H1 (cell line): ENCODE measurements at regions not wholly inside any gene's neighbourhood (a gene's known extent, or its start where the extent isn't known, plus 50 kb on each side); places are given as distances from the start of the nearest gene placed in this dataset.

ENCODE experiments used
- ASH2L ChIP-seq: fragments of 200-600, 300-600 bp; sonication (generic); IDR thresholded peaks from one replicate; pipeline ENCODE4 v1.7.1; 2017; ENCODE audit warnings: low read length
- CHD2 ChIP-seq: IDR thresholded peaks from 2 replicates; pipeline ENCODE4 v1.6.1; 2012; ENCODE audit warnings: low read length, improper control_type of control experiment
- CREB1 ChIP-seq: IDR thresholded peaks from 2 replicates; pipeline ENCODE4 v1.6.1; 2012; ENCODE audit warnings: inconsistent platforms
- MAX ChIP-seq: IDR thresholded peaks from 2 replicates; pipeline ENCODE4 v1.6.1; 2012; ENCODE audit warnings: inconsistent platforms
- POLR2A ChIP-seq, 2 experiments: IDR thresholded peaks; 1 replicate in 1 of 2; 2 replicates in 1 of 2; pipeline ENCODE4 v1.6.1; 2011; ENCODE audit warnings: low read depth in 2 of 2, low read length in 2 of 2, mild to moderate bottlenecking in 2 of 2; ENCODE audit errors: control extremely low read depth in 1 of 2
- POU5F1 ChIP-seq: IDR thresholded peaks from 2 replicates; pipeline ENCODE4 v1.6.1; 2011; ENCODE audit warnings: low read depth, mild to moderate bottlenecking, low read length, moderate library complexity
- SAP30 ChIP-seq: fragments of 300-600 bp; sonication (generic); IDR thresholded peaks from 2 replicates; pipeline ENCODE4 v1.7.1; 2012; ENCODE audit warnings: low read length, moderate library complexity, mild to moderate bottlenecking, inconsistent platforms; ENCODE audit not compliant: insufficient read depth, insufficient replicate concordance
- SIN3A ChIP-seq, 2 experiments: IDR thresholded peaks in 1 of 2; conservative IDR thresholded peaks in 1 of 2; 2 replicates each; pipeline ENCODE4 v1.6.1; 2011 to 2012; ENCODE audit warnings: low read length in 2 of 2, improper control_type of control experiment in 1 of 2, low read depth in 1 of 2, mild to moderate bottlenecking in 1 of 2
- SIX5 ChIP-seq: IDR thresholded peaks from 2 replicates; pipeline ENCODE4 v1.6.1; 2011; ENCODE audit warnings: mild to moderate bottlenecking, low read depth, low read length
- SP1 ChIP-seq: IDR thresholded peaks from 2 replicates; pipeline ENCODE4 v1.6.1; 2011; ENCODE audit warnings: low read depth, low read length
- SP4 ChIP-seq: IDR thresholded peaks from 2 replicates; pipeline ENCODE4 v1.6.1; 2012; ENCODE audit warnings: low read length, inconsistent platforms
- SRF ChIP-seq: IDR thresholded peaks from 2 replicates; pipeline ENCODE4 v1.6.1; 2011; ENCODE audit warnings: mild to moderate bottlenecking, low read depth, low read length, moderate library complexity
- TAF1 ChIP-seq: IDR thresholded peaks from 2 replicates; pipeline ENCODE4 v1.6.1; 2011; ENCODE audit warnings: mild to moderate bottlenecking, low read depth, low read length
- TAF7 ChIP-seq: optimal IDR thresholded peaks from 2 replicates; pipeline ENCODE3; 2011; ENCODE audit warnings: low read depth, mild to moderate bottlenecking, inconsistent platforms, low read length, moderate library complexity, borderline replicate concordance
- TF ChIP-seq, protein P1 (sequence below), 3 experiments: IDR thresholded peaks; 1 replicate in 2 of 3; 2 replicates in 1 of 3; pipeline versions ENCODE4 v1.5.1 to v1.6.1; 2011; ENCODE audit warnings: low read length in 3 of 3, mild to moderate bottlenecking in 3 of 3, inconsistent platforms in 2 of 3, low read depth in 1 of 3, moderate library complexity in 1 of 3; ENCODE audit not compliant: insufficient read depth in 1 of 3; ENCODE audit errors: control extremely low read depth in 1 of 3

- TF ChIP-seq, protein P1, sequence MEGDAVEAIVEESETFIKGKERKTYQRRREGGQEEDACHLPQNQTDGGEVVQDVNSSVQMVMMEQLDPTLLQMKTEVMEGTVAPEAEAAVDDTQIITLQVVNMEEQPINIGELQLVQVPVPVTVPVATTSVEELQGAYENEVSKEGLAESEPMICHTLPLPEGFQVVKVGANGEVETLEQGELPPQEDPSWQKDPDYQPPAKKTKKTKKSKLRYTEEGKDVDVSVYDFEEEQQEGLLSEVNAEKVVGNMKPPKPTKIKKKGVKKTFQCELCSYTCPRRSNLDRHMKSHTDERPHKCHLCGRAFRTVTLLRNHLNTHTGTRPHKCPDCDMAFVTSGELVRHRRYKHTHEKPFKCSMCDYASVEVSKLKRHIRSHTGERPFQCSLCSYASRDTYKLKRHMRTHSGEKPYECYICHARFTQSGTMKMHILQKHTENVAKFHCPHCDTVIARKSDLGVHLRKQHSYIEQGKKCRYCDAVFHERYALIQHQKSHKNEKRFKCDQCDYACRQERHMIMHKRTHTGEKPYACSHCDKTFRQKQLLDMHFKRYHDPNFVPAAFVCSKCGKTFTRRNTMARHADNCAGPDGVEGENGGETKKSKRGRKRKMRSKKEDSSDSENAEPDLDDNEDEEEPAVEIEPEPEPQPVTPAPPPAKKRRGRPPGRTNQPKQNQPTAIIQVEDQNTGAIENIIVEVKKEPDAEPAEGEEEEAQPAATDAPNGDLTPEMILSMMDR (IDR thresholded peaks at IDR 0.05; ENCODE audit: control extremely low read depth in 1 of 3, insufficient read depth in 1 of 3, low read depth in 1 of 3, low read length in 3 of 3), result peak; percentile 35 to 53 (median 50); a peak in 3 of 4 replicates
- TF ChIP-seq CHD2, result 0 out of 2 replicates have a peak, but pooled peaks have one; percentile 31
- TF ChIP-seq MAX, result peak; percentile 76
- TF ChIP-seq TAF7, result peak; percentile 70
- no peak for TF ChIP-seq SAP30
- TF ChIP-seq POLR2A (IDR thresholded peaks at IDR 0.05; ENCODE audit: control extremely low read depth in 1 of 2, low read depth in 2 of 2, low read length in 2 of 2), result peak in 1 of 2 experiments; percentile 73; a peak in 2 of 3 replicates
- 0 out of 2 replicates have a peak, but pooled peaks have one; percentile 17 for TF ChIP-seq SP1
- TF ChIP-seq SIX5, result no peak
- 0 out of 4 replicates have a peak, but pooled peaks of 1 of the 2 experiments have one; percentile 22 for TF ChIP-seq SIN3A (conservative IDR thresholded peaks at IDR 0.05 in 1 of 2, IDR thresholded peaks at IDR 0.05 in 1 of 2; ENCODE audit: low read depth in 1 of 2, low read length in 2 of 2)
- peak; percentile 57 for TF ChIP-seq ASH2L
- peak; percentile 83 for TF ChIP-seq TAF1
- TF ChIP-seq CREB1, result peak; percentile 74
- TF ChIP-seq POU5F1, result no peak
- 0 out of 2 replicates have a peak, but pooled peaks have one; percentile 39 for TF ChIP-seq SP4
- no peak for TF ChIP-seq SRF
These were observed 134.2 kb downstream of the USP22 start (continued) for GRCh38 chr17:20908313-20909267.
